Keratinocyte (primary cell): ENCODE measurements at regions not wholly inside any gene's neighbourhood (a gene's known extent, or its start where the extent isn't known, plus 50 kb on each side); places are given as distances from the start of the nearest gene placed in this dataset.

Experiments used
- DNase-seq: peaks from one replicate; pipeline ENCODE4 v3.0.0-alpha.2; 2011; ENCODE audit warnings: low read depth, missing footprints, low spot score
- FAIRE-seq: peaks from 2 replicates; lab custom pipeline; 2011; peaks lifted over from hg19 to GRCh38; lab: Jason Lieb, UNC
- H2AFZ ChIP-seq: 2 replicates; pipeline ENCODE4 v1.6.0; 2012; ENCODE audit warnings: low read length, control low read depth, inconsistent platforms; ENCODE audit not compliant: control insufficient read depth
- H3K27ac ChIP-seq: 2 replicates; pipeline ENCODE4 v1.5.1; 2011; ENCODE audit warnings: low read length; ENCODE audit not compliant: control insufficient read depth, insufficient read depth
- H3K27me3 ChIP-seq: 3 replicates; pipeline ENCODE4 v1.6.0; 2011; ENCODE audit warnings: low read length; ENCODE audit not compliant: control insufficient read depth, insufficient read depth; ENCODE audit errors: extremely low read depth
- H3K36me3 ChIP-seq, 2 experiments: 2 replicates in 1 of 2; 3 replicates in 1 of 2; pipeline ENCODE4 v1.5.1; 2011; ENCODE audit warnings: low read length in 2 of 2, mild to moderate bottlenecking in 1 of 2; ENCODE audit not compliant: control insufficient read depth in 2 of 2, insufficient read depth in 2 of 2; ENCODE audit errors: extremely low read depth in 1 of 2
- H3K4me1 ChIP-seq: 3 replicates; pipeline ENCODE4 v1.5.1; 2011; ENCODE audit warnings: low read length; ENCODE audit not compliant: control insufficient read depth, insufficient read depth; ENCODE audit errors: extremely low read depth
- H3K4me2 ChIP-seq: 3 replicates; pipeline ENCODE4 v1.6.0; 2011; ENCODE audit warnings: low read depth, low read length; ENCODE audit not compliant: control insufficient read depth, insufficient read depth; ENCODE audit errors: extremely low read depth
- H3K4me3 ChIP-seq, 3 experiments: fragments of 200-600 bp in 1 of 3; sonication (generic) in 1 of 3; 2 replicates in 2 of 3; 3 replicates in 1 of 3; pipeline ENCODE4 v1.5.1; 2011 to 2016; ENCODE audit warnings: low read length in 3 of 3, mild to moderate bottlenecking in 3 of 3, control low read depth in 2 of 3, inconsistent platforms in 1 of 3, low read depth in 1 of 3, mixed read lengths in 1 of 3, mixed run types in 1 of 3, moderate library complexity in 1 of 3; ENCODE audit not compliant: control insufficient read depth in 2 of 3, insufficient read depth in 2 of 3; ENCODE audit errors: extremely low read depth in 1 of 3
- H3K79me2 ChIP-seq: 2 replicates; pipeline ENCODE4 v1.6.0; 2012; ENCODE audit warnings: low read length; ENCODE audit not compliant: control insufficient read depth, insufficient read depth
- H3K9ac ChIP-seq: 3 replicates; pipeline ENCODE4 v1.6.0; 2011; ENCODE audit warnings: low read length; ENCODE audit not compliant: control insufficient read depth, insufficient read depth; ENCODE audit errors: extremely low read depth
- H3K9me1 ChIP-seq: 3 replicates; pipeline ENCODE4 v1.6.0; 2011; ENCODE audit warnings: low read length; ENCODE audit not compliant: control insufficient read depth, insufficient read depth; ENCODE audit errors: extremely low read depth
- H3K9me3 ChIP-seq: 2 replicates; pipeline ENCODE4 v1.5.1; 2012; ENCODE audit warnings: low read depth, low read length; ENCODE audit not compliant: control insufficient read depth
- H4K20me1 ChIP-seq: 3 replicates; pipeline ENCODE4 v1.6.0; 2011; ENCODE audit warnings: low read length; ENCODE audit not compliant: control insufficient read depth, insufficient read depth; ENCODE audit errors: extremely low read depth
- CTCF ChIP-seq, 3 experiments: IDR thresholded peaks in 1 of 3; conservative IDR thresholded peaks in 1 of 3; optimal IDR thresholded peaks in 1 of 3; 2 replicates in 2 of 3; 3 replicates in 1 of 3; pipeline versions ENCODE3 to v1.5.1; 2011; ENCODE audit warnings: low read length in 3 of 3, mild to moderate bottlenecking in 3 of 3, moderate library complexity in 2 of 3, control low read depth in 1 of 3, inconsistent platforms in 1 of 3; ENCODE audit not compliant: insufficient read depth in 2 of 3; ENCODE audit errors: extremely low read depth in 1 of 3
- EZH2 ChIP-seq: IDR thresholded peaks from one replicate; pipeline ENCODE4 v1.6.1; 2012; ENCODE audit warnings: inconsistent platforms, mild to moderate bottlenecking, low read length, moderate library complexity
- dilution Hi-C: fragments of 300-500 bp; cut with MboI; formaldehyde crosslinking; loops from one replicate; pipeline ENCODE4 v1.7.0; 2020; ENCODE audit warnings: low sequenced_read_pairs; ENCODE audit not compliant: extremely low pct_ligation_motif_present

GRCh38 chr13:91236182-91236581 lies 111.3 kb upstream of the MIR17HG start:
- no peak overlapping the region for H3K4me3 ChIP-seq
- H3K9me1 ChIP-seq = no peaks in the 10 kb centered on the region
- H3K4me1 ChIP-seq = no peaks in the 10 kb centered on the region
- no peaks in the 10 kb centered on the region for H4K20me1 ChIP-seq
- H3K9me3 ChIP-seq = no peaks in the 10 kb centered on the region
- no peak overlapping the region for H2AFZ ChIP-seq
- dilution Hi-C loops = no loop called here
- no peak for FAIRE-seq
- no peaks in the 10 kb centered on the region for H3K79me2 ChIP-seq
- H3K27me3 ChIP-seq = no peaks in the 10 kb centered on the region
- TF ChIP-seq EZH2 (no peak), CTCF (optimal IDR thresholded peaks at IDR 0.05 in 1 of 3, IDR thresholded peaks at IDR 0.05 in 1 of 3, conservative IDR thresholded peaks at IDR 0.05 in 1 of 3; ENCODE audit: extremely low read depth in 1 of 3, insufficient read depth in 2 of 3, low read length in 3 of 3) (no peak)
- H3K4me2 ChIP-seq = no peak overlapping the region
- H3K36me3 ChIP-seq = no peaks in the 10 kb centered on the region
- DNase-seq = no peak
- no peak overlapping the region for H3K27ac ChIP-seq
- no peak overlapping the region for H3K9ac ChIP-seq

- DNase-seq (no peak), FAIRE-seq (no peak)
- dilution Hi-C loops = no loop called here
- Histone ChIP-seq H3K9me3 (no peaks in the 10 kb centered on the region), H3K27ac (no peak overlapping the region), H4K20me1 (no peaks in the 10 kb centered on the region), H3K79me2 (no peaks in the 10 kb centered on the region), H2AFZ (no peak overlapping the region), H3K27me3 (no peaks in the 10 kb centered on the region), H3K9me1 (no peaks in the 10 kb centered on the region), H3K9ac (no peak overlapping the region), H3K4me1 (no peaks in the 10 kb centered on the region), H3K36me3 (no peaks in the 10 kb centered on the region), H3K4me2 (no peak overlapping the region), H3K4me3 (no peak overlapping the region)
- TF ChIP-seq CTCF (optimal IDR thresholded peaks at IDR 0.05 in 1 of 3, IDR thresholded peaks at IDR 0.05 in 1 of 3, conservative IDR thresholded peaks at IDR 0.05 in 1 of 3; ENCODE audit: extremely low read depth in 1 of 3, insufficient read depth in 2 of 3, low read length in 3 of 3) = no peak
- TF ChIP-seq EZH2 = no peak
These were observed 110.6 kb upstream of the MIR17HG start for GRCh38 chr13:91236921-91237320.
